ENCODE measurements at regions not wholly inside any gene's neighbourhood (a gene's known extent, or its start where the extent isn't known, plus 50 kb on each side); places are given as distances from the start of the nearest gene placed in this dataset.

GRCh38 chr13:54210397-54211049 is 1181.9 kb downstream of the OLFM4 start:
- Histone ChIP-seq H3K23ac (ENCODE audit: insufficient read length) (no peak overlapping the region), H4K5ac (ENCODE audit: insufficient read length, low read depth, low read length) (no peak overlapping the region), H4K91ac (replicated peaks; ENCODE audit: insufficient read length, low read length) (no peak overlapping the region), H3K36me3 (ENCODE audit: control insufficient read depth in 2 of 4, insufficient read depth in 4 of 4, low read length in 3 of 4) (no peaks in the 10 kb centered on the region), H2BK12ac (ENCODE audit: low read depth, low read length) (no peak overlapping the region), H4K8ac (ENCODE audit: extremely low read depth, insufficient read depth, low read length) (no peak overlapping the region), H3K4me2 (ENCODE audit: insufficient read depth in 1 of 2, low read depth in 2 of 2, low read length in 2 of 2) (no peak overlapping the region), H2AK5ac (ENCODE audit: low read depth, low read length) (no peak overlapping the region), H3K18ac (ENCODE audit: extremely low read depth, low read length) (no peak overlapping the region), H3K4me3 (ENCODE audit: extremely low read depth in 1 of 4, insufficient read depth in 2 of 4, low read depth in 3 of 4, low read length in 4 of 4) (no peak overlapping the region), H3K4ac (replicated peaks; ENCODE audit: insufficient read length, low read depth, low read length) (no peak overlapping the region), H2BK15ac (ENCODE audit: low read length) (no peak overlapping the region), H3K9ac (replicated peaks in 1 of 4; ENCODE audit: extremely low read depth in 1 of 4, low read depth in 3 of 4, low read length in 3 of 4) (no peak overlapping the region), H3K14ac (ENCODE audit: insufficient read length) (no peak overlapping the region), H3K9me3 (ENCODE audit: insufficient read depth in 2 of 2, low read depth in 1 of 2, low read length in 1 of 2) (no peaks in the 10 kb centered on the region), H2BK5ac (ENCODE audit: low read depth, low read length) (no peak overlapping the region), H3K79me2 (ENCODE audit: control insufficient read depth in 1 of 2, insufficient read depth in 2 of 2, low read length in 2 of 2) (no peaks in the 10 kb centered on the region), H4K20me1 (replicated peaks in 1 of 2; ENCODE audit: control insufficient read depth in 1 of 2, insufficient read depth in 2 of 2, low read length in 2 of 2) (no peaks in the 10 kb centered on the region), H2BK20ac (ENCODE audit: low read length) (0 out of 2 replicates have a peak overlapping the region, but pooled peaks have one; percentile 4), H3K56ac (replicated peaks; ENCODE audit: insufficient read length, low read depth, low read length) (no peak overlapping the region), H3K79me1 (ENCODE audit: low read depth, low read length) (no peaks in the 10 kb centered on the region), H3K23me2 (ENCODE audit: low read depth, low read length) (no peaks in the 10 kb centered on the region), H3K4me1 (replicated peaks in 1 of 4; ENCODE audit: control insufficient read depth in 3 of 4, insufficient read depth in 4 of 4, low read length in 3 of 4) (peaks cover 0 to 6% (median 3%) of the 10 kb centered on the region in 4 experiments; a peak in 3 of 7 replicates), H2AFZ (ENCODE audit: low read length) (peak overlapping the region; percentile 82; the same call in 1 of the 2 replicates), H3K27ac (ENCODE audit: low read depth, low read length) (no peak overlapping the region), H2BK120ac (replicated peaks; ENCODE audit: low read depth, low read length) (no peak overlapping the region), H3K27me3 (replicated peaks in 1 of 4; ENCODE audit: control insufficient read depth in 3 of 4, extremely low read depth in 1 of 4, insufficient read depth in 3 of 4, low read length in 3 of 4) (no peaks in the 10 kb centered on the region)
- CTCF ChIA-PET (ENCODE audit: partially characterized antibody), result interaction anchor here (1.2 to 1.7 kb wide), 2 partner anchors 10 to 12 kb away, joined by 3 to 4 read pairs; no protein-coding TSS in a partner anchor
- WGBS, 2 experiments (ENCODE audit: extremely low coverage in 1 of 2, insufficient coverage in 1 of 2, insufficient read length in 1 of 2, insufficient replicate concordance in 2 of 2, low coverage in 1 of 2, low lambda C conversion rate in 2 of 2, missing lambda C conversion rate in 1 of 2), result 73% methylated on average over 2 of the region's 2 CpGs; no CpG with 5 or more reads in 1 of the 2 experiments
- POLR2A ChIA-PET (ENCODE audit: partially characterized antibody), result no interaction called here
- FAIRE-seq (no peak), DNase-seq (ENCODE audit: low read depth in 1 of 2, low spot score in 2 of 2) (no peak)
- TF ChIP-seq PHF8 (conservative IDR thresholded peaks at IDR 0.05; ENCODE audit: low read depth, low read length) (no peak), SIX5 (IDR thresholded peaks at IDR 0.05; ENCODE audit: low read depth, low read length) (no peak)

All from H1 (cell line).